ENCODE measurements at regions not wholly inside any gene's neighbourhood (a gene's known extent, or its start where the extent isn't known, plus 50 kb on each side); places are given as distances from the start of the nearest gene placed in this dataset.

DNA sequence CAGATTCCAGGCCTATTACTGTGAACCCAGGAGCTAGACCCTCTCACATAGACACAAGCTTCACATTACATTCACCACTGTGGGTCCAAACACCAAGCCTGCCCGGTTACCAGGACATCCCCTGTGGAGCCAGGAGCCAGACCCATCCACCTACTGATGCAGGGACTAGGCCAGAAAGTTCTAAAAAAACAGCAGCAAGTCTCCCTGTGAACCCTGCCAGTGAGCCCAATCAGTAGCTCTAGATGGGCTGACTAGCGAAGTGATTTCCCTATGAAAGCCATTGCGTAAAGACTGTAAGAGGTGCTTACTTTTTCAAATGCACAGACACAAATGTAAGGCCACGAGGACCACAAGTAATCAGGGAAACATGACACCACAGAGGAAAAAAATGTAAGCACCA lies 352.3 kb downstream of the TMEM161B start:
- intact Hi-C loops (cut with DNase I) = no loop called here
- DNase-seq = no peak

DNA sequence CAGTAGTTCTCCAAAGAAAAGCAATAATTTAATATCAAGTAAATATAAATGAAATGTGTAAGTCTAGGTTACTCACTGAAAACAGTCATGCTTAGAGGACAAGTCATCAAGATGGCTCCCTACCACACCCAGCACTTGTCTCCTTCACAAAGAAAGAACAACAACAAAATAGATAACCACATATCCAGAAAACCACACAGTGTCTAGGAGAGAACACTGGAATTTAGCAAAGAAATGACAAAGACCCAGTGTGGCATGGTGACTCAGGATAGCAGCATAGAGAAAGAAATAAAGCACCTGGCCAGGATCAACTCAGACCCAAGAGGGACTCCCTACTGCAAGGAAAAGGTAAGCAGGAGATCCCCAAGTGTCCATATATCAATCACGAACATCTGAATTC lies 356.2 kb downstream of the TMEM161B start:
- H3K27ac ChIP-seq = no peak overlapping the region
- no peak for DNase-seq
- intact Hi-C loops (cut with DNase I) = no loop called here
- H3K4me1 ChIP-seq = no peaks in the 10 kb centered on the region
- no peak overlapping the region for H3K4me3 ChIP-seq
- no peaks in the 10 kb centered on the region for H3K36me3 ChIP-seq
- TF ChIP-seq POLR2AphosphoS5 (IDR thresholded peaks at IDR 0.05) = no peak
- TF ChIP-seq, protein P1, sequence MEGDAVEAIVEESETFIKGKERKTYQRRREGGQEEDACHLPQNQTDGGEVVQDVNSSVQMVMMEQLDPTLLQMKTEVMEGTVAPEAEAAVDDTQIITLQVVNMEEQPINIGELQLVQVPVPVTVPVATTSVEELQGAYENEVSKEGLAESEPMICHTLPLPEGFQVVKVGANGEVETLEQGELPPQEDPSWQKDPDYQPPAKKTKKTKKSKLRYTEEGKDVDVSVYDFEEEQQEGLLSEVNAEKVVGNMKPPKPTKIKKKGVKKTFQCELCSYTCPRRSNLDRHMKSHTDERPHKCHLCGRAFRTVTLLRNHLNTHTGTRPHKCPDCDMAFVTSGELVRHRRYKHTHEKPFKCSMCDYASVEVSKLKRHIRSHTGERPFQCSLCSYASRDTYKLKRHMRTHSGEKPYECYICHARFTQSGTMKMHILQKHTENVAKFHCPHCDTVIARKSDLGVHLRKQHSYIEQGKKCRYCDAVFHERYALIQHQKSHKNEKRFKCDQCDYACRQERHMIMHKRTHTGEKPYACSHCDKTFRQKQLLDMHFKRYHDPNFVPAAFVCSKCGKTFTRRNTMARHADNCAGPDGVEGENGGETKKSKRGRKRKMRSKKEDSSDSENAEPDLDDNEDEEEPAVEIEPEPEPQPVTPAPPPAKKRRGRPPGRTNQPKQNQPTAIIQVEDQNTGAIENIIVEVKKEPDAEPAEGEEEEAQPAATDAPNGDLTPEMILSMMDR (IDR thresholded peaks at IDR 0.05) = no peak
- TF ChIP-seq EP300 (IDR thresholded peaks at IDR 0.05) = no peak
- no peak for TF ChIP-seq POLR2A (IDR thresholded peaks at IDR 0.05)
- H3K27me3 ChIP-seq = no peaks in the 10 kb centered on the region
- WGBS, 2 donors = 92 to 98% methylated on average over 1 of the region's 1 CpG
- peaks cover 0 to 6% (median 4%) of the 10 kb centered on the region in 4 donors for H3K9me3 ChIP-seq

More for the DNA sequence above, 352.3 kb downstream of the TMEM161B start:
- WGBS, 2 donors = 79 to 84% methylated on average over 4 of the region's 4 CpGs
- no peak for TF ChIP-seq POLR2A (IDR thresholded peaks at IDR 0.05)
- no peak for TF ChIP-seq EP300 (IDR thresholded peaks at IDR 0.05)
- TF ChIP-seq, protein P1 (IDR thresholded peaks at IDR 0.05) = no peak
- no peak for TF ChIP-seq POLR2AphosphoS5 (IDR thresholded peaks at IDR 0.05)
- H3K4me1 ChIP-seq = no peaks in the 10 kb centered on the region
- no peaks in the 10 kb centered on the region for H3K27me3 ChIP-seq
- H3K4me3 ChIP-seq = no peak overlapping the region
- H3K36me3 ChIP-seq = no peaks in the 10 kb centered on the region
- H3K27ac ChIP-seq = no peak overlapping the region
- H3K9me3 ChIP-seq = peaks cover 0 to 8% (median 4%) of the 10 kb centered on the region in 4 donors

DNA sequence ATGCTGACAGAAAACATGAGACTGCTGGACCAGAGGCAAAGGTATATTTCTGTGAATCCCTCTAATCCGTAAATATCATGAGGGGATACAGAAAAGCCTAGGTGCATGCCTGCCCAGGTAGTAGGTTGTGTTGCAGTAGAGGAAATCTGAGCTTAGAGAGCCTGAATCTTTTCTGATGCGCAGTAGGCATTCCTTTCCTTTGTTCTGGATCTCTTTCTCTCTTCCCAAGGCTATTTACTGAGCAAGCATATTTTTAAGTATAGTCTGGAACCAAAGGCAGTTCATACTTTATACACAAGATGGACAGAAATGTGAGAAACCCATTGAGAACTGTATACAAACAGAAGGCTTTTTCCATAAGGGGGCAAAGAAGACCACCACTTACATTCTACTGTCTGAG lies 359.3 kb downstream of the TMEM161B start:
- TF ChIP-seq, protein P1 (IDR thresholded peaks at IDR 0.05) = no peak
- no peak for TF ChIP-seq EP300 (IDR thresholded peaks at IDR 0.05)
- Histone ChIP-seq H3K9me3 (peaks cover 0 to 6% (median 3%) of the 10 kb centered on the region in 4 donors), H3K36me3 (no peaks in the 10 kb centered on the region), H3K27me3 (no peaks in the 10 kb centered on the region), H3K4me1 (no peaks in the 10 kb centered on the region), H3K4me3 (no peak overlapping the region), H3K27ac (no peak overlapping the region)
- 79 to 81% methylated on average over 2 of the region's 2 CpGs for WGBS, 2 donors
- no peak for DNase-seq
- intact Hi-C loops (cut with DNase I) = no loop called here

DNA sequence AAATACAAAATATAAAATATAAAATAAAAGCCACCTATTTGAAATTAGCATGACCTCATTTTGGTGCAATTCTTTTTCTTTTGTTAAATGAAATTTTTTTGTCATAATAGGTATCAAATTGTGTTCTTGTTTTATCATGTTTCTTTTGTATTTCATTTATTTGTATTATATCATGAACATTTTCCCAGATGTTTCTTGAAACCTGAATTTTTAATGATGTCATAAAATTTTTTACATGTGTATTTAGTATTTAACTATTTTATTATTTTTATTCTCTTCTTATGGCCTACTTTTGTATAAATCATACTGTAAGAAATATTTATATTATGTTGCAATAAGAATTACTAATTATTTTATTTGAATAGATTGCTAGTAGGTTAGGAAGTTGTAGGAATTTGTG lies 361.7 kb downstream of the TMEM161B start:
- no peaks in the 10 kb centered on the region for H3K9me3 ChIP-seq
- no peak overlapping the region for H3K4me3 ChIP-seq
- H3K4me1 ChIP-seq = no peaks in the 10 kb centered on the region
- no peak for DNase-seq
- no peak overlapping the region for H3K27ac ChIP-seq
- no peaks in the 10 kb centered on the region for H3K27me3 ChIP-seq
- no peaks in the 10 kb centered on the region for H3K36me3 ChIP-seq
- intact Hi-C loops (cut with DNase I) = no loop called here
- TF ChIP-seq POLR2AphosphoS5 (IDR thresholded peaks at IDR 0.05) (no peak), POLR2A (IDR thresholded peaks at IDR 0.05) (no peak), EP300 (IDR thresholded peaks at IDR 0.05) (no peak)
- TF ChIP-seq, protein P1 (IDR thresholded peaks at IDR 0.05) = no peak

DNA sequence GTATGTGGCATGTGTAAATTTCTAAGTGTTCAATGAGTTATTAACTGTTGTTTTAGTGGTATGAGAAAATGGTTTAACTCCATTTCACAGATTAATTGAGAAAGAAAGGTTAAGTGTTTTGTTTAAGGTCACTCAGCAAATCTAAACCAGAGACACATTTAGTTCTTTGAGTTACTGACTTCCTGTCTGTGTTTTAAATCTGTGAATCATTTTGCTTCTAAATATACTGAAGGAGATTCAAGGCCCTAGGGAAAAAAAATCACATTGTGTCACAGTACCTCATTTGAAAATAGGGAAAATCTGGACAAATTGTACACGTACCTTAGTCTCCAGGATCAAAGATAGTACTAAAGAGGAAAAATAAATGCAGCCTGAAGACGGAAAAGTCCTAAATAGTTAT lies 368.2 kb downstream of the TMEM161B start:
- TF ChIP-seq POLR2AphosphoS5 (IDR thresholded peaks at IDR 0.05) = no peak
- no peak for TF ChIP-seq POLR2A (IDR thresholded peaks at IDR 0.05)
- TF ChIP-seq, protein P1 (IDR thresholded peaks at IDR 0.05) = no peak
- TF ChIP-seq EP300 (IDR thresholded peaks at IDR 0.05) = no peak
- H3K9me3 ChIP-seq = no peaks in the 10 kb centered on the region
- H3K27me3 ChIP-seq = no peaks in the 10 kb centered on the region
- DNase-seq = no peak
- intact Hi-C loops (cut with DNase I) = no loop called here
- 76 to 81% methylated on average over 2 of the region's 2 CpGs for WGBS, 2 donors
- H3K4me1 ChIP-seq = no peaks in the 10 kb centered on the region
- no peak overlapping the region for H3K27ac ChIP-seq
- no peak overlapping the region for H3K4me3 ChIP-seq
- no peaks in the 10 kb centered on the region for H3K36me3 ChIP-seq

Data from sigmoid colon (tissue), 6 donors.